H9 (cell line): ENCODE measurements at regions not wholly inside any gene's neighbourhood (a gene's known extent, or its start where the extent isn't known, plus 50 kb on each side); places are given as distances from the start of the nearest gene placed in this dataset.
A peak's percentile ranks its signal among the peaks of the same experiment; 100 is the strongest.

Experiments used
- DNase-seq: peaks from one replicate; pipeline ENCODE4 v3.0.0-alpha.2; 2017
- H2AFZ ChIP-seq: one replicate; pipeline ENCODE4 v1.6.1; 2013; ENCODE audit warnings: mild to moderate bottlenecking, low read length, control low read depth, moderate library complexity
- H2AK5ac ChIP-seq: 2 replicates; pipeline ENCODE4 v1.6.1; 2013; ENCODE audit warnings: low read length, control low read depth, mixed read lengths; ENCODE audit not compliant: insufficient read length
- H2BK120ac ChIP-seq: one replicate; pipeline ENCODE4 v1.6.1; 2013; ENCODE audit warnings: low read depth, mild to moderate bottlenecking, low read length, control low read depth, inconsistent platforms; ENCODE audit not compliant: poor library complexity, severe bottlenecking
- H2BK12ac ChIP-seq: 2 replicates; pipeline ENCODE4 v1.6.1; 2013; ENCODE audit warnings: low read length, control low read depth, mixed read lengths, low read depth; ENCODE audit not compliant: insufficient read length
- H2BK15ac ChIP-seq: 2 replicates; pipeline ENCODE4 v1.6.1; 2013; ENCODE audit warnings: low read depth, low read length, control low read depth
- H2BK20ac ChIP-seq: one replicate; pipeline ENCODE4 v1.6.1; 2013; ENCODE audit warnings: low read depth, mild to moderate bottlenecking, low read length, control low read depth, inconsistent platforms; ENCODE audit not compliant: poor library complexity, severe bottlenecking
- H2BK5ac ChIP-seq: 2 replicates; pipeline ENCODE4 v1.6.1; 2013; ENCODE audit warnings: low read length, control low read depth, mixed read lengths; ENCODE audit not compliant: insufficient read length
- H3K14ac ChIP-seq: 2 replicates; pipeline ENCODE4 v1.6.1; 2013; ENCODE audit warnings: low read length, control low read depth; ENCODE audit not compliant: insufficient read depth
- H3K18ac ChIP-seq: 2 replicates; pipeline ENCODE4 v1.6.1; 2013; ENCODE audit warnings: low read depth, mild to moderate bottlenecking, mixed read lengths, low read length, control low read depth; ENCODE audit not compliant: insufficient read length
- H3K23ac ChIP-seq: 2 replicates; pipeline ENCODE4 v1.6.1; 2013; ENCODE audit warnings: low read length, control low read depth, mixed read lengths, low read depth; ENCODE audit not compliant: insufficient read length
- H3K23me2 ChIP-seq: 2 replicates; pipeline ENCODE4 v1.6.1; 2013; ENCODE audit warnings: low read depth, mild to moderate bottlenecking, mixed read lengths, low read length, control low read depth; ENCODE audit not compliant: insufficient read length, poor library complexity, severe bottlenecking
- H3K27ac ChIP-seq: 2 replicates; pipeline ENCODE4 v1.5.1; 2013; ENCODE audit warnings: low read length, control low read depth, mixed read lengths, low read depth; ENCODE audit not compliant: insufficient read length
- H3K27me3 ChIP-seq: 2 replicates; pipeline ENCODE4 v1.6.1; 2013; ENCODE audit warnings: low read length, control low read depth, inconsistent platforms; ENCODE audit not compliant: insufficient read depth
- H3K4ac ChIP-seq: 2 replicates; pipeline ENCODE4 v1.6.1; 2013; ENCODE audit warnings: low read depth, mild to moderate bottlenecking, control low read depth, inconsistent platforms, low read length, moderate library complexity
- H3K4me1 ChIP-seq: 2 replicates; pipeline ENCODE4 v1.6.1; 2013; ENCODE audit warnings: low read length, control low read depth, inconsistent platforms; ENCODE audit not compliant: insufficient read depth
- H3K4me2 ChIP-seq: 2 replicates; pipeline ENCODE4 v1.6.1; 2013; ENCODE audit warnings: low read length, control low read depth, mixed read lengths; ENCODE audit not compliant: insufficient read length, insufficient read depth
- H3K56ac ChIP-seq: 2 replicates; pipeline ENCODE4 v1.6.1; 2013; ENCODE audit warnings: low read depth, mild to moderate bottlenecking, mixed read lengths, low read length, control low read depth; ENCODE audit not compliant: insufficient read length
- H3K79me1 ChIP-seq: 2 replicates; pipeline ENCODE4 v1.6.1; 2013; ENCODE audit warnings: low read depth, mild to moderate bottlenecking, moderate library complexity, low read length, control low read depth, inconsistent platforms; ENCODE audit not compliant: insufficient read depth, poor library complexity, severe bottlenecking
- H3K79me2 ChIP-seq: 2 replicates; pipeline ENCODE4 v1.6.1; 2013; ENCODE audit warnings: low read length, control low read depth, inconsistent platforms; ENCODE audit not compliant: insufficient read depth
- H3K9ac ChIP-seq: 2 replicates; pipeline ENCODE4 v1.6.1; 2013; ENCODE audit warnings: low read length, control low read depth, mixed read lengths; ENCODE audit not compliant: insufficient read length; ENCODE audit errors: extremely low read depth
- H3K9me3 ChIP-seq: one replicate; pipeline ENCODE4 v1.6.1; 2013; ENCODE audit warnings: low read depth, low read length, inconsistent platforms; ENCODE audit not compliant: control insufficient read depth
- H3T11ph ChIP-seq: one replicate; pipeline ENCODE4 v1.6.1; 2013; ENCODE audit warnings: mild to moderate bottlenecking, low read length, control low read depth, inconsistent platforms
- H4K20me1 ChIP-seq: one replicate; pipeline ENCODE4 v1.6.1; 2013; ENCODE audit not compliant: control insufficient read depth, insufficient read length, insufficient read depth
- H4K5ac ChIP-seq: 2 replicates; pipeline ENCODE4 v1.6.1; 2013; ENCODE audit warnings: low read depth, mild to moderate bottlenecking, mixed read lengths, low read length, control low read depth; ENCODE audit not compliant: insufficient read length
- H4K8ac ChIP-seq: replicated peaks from 2 replicates; pipeline ENCODE4 v1.6.1; 2013; ENCODE audit warnings: low read length, control low read depth, mixed read lengths, low read depth; ENCODE audit not compliant: insufficient read length
- H4K91ac ChIP-seq: 2 replicates; pipeline ENCODE4 v1.6.1; 2013; ENCODE audit warnings: low read depth, mild to moderate bottlenecking, moderate library complexity, mixed read lengths, low read length, control low read depth; ENCODE audit not compliant: insufficient read length
- H3K27ac Mint-ChIP-seq, 3 experiments: 2 replicates in 2 of 3; 3 replicates in 1 of 3; pipeline ENCODE4 v1.8.0; 2020 to 2021; ENCODE audit warnings: mixed read lengths in 3 of 3, mild to moderate bottlenecking in 1 of 3, moderate library complexity in 1 of 3
- H3K27me3 Mint-ChIP-seq: 2 replicates; pipeline ENCODE4 v1.8.0; 2021; ENCODE audit warnings: low read depth, mild to moderate bottlenecking, moderate library complexity, mixed read lengths
- H3K36me3 Mint-ChIP-seq, 3 experiments: 2 replicates in 2 of 3; 3 replicates in 1 of 3; pipeline ENCODE4 v1.8.0; 2020 to 2021; ENCODE audit warnings: low read depth in 3 of 3, mixed read lengths in 3 of 3; ENCODE audit not compliant: insufficient read depth in 1 of 3
- H3K4me1 Mint-ChIP-seq, 2 experiments: 2 replicates each; pipeline ENCODE4 v1.8.0; 2020; ENCODE audit warnings: mixed read lengths in 2 of 2
- H3K4me3 Mint-ChIP-seq, 2 experiments: 2 replicates in 1 of 2; 3 replicates in 1 of 2; pipeline ENCODE4 v1.8.0; 2020 to 2021; ENCODE audit warnings: mild to moderate bottlenecking in 2 of 2, mixed read lengths in 2 of 2, moderate library complexity in 1 of 2
- H3K9me3 Mint-ChIP-seq, 2 experiments: 2 replicates in 1 of 2; 3 replicates in 1 of 2; pipeline ENCODE4 v1.8.0; 2020; ENCODE audit warnings: mild to moderate bottlenecking in 2 of 2, mixed read lengths in 2 of 2, moderate library complexity in 1 of 2
- WGBS: extraction: QIAGEN DNeasy Blood & Tissue Kit; methylation state at CpG from one replicate; pipeline ENCODE4 v1.1.7; 2013; ENCODE audit warnings: missing lambda C conversion rate, low lambda C conversion rate, mixed read lengths; ENCODE audit not compliant: insufficient read length; ENCODE audit errors: extremely low coverage; 5-methylcytosine and 5-hydroxymethylcytosine counted together
- TF ChIP-seq, protein P1 (sequence below): fragments of 200-600 bp; sonication (generic); conservative IDR thresholded peaks from 3 replicates; pipeline ENCODE4 v1.8.0; 2021; ENCODE audit warnings: antibody characterized with exemption, mild to moderate bottlenecking

DNA sequence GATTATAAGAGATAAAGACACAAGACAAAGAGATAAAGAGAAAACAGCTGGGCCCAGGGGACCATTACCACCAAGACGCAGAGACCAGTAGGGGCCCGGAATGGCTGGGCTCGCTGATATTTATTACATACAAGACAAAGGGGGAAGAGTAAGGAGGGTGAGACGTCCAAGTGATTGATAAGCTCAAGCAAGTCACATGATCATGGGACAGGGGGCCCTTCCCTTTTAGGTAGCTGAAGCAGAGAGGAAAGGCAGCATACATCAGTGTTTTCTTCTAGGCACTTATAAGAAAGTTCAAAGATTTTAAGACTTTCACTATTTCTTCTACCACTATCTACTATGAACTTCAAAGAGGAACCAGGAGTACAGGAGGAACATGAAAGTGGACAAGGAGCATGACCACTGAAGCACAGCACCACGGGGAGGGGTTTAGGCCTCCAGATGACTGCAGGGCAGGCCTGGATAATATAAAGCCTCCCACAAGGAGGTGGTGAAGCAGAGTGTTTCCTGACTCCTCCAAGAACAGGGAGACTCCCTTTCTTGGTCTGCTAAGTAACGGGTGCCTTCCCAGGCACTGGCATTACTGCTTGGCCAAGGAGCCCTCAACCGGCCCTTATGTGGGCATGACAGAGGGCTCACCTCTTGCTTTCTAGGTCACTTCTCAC lies 63.9 kb upstream of the ARL4D start:
- Histone ChIP-seq H3K23me2 (peaks cover 3% of the 10 kb centered on the region), H2BK12ac (no peak overlapping the region), H3K27ac (no peak overlapping the region), H3K9me3 (no peaks in the 10 kb centered on the region), H4K20me1 (no peaks in the 10 kb centered on the region), H4K8ac (no peak overlapping the region), H3K4me2 (no peak overlapping the region), H2BK15ac (no peak overlapping the region), H3K18ac (no peak overlapping the region), H3K14ac (no peak overlapping the region), H3K27me3 (no peaks in the 10 kb centered on the region), H2BK120ac (no peak overlapping the region), H3K56ac (no peak overlapping the region), H3K4me1 (no peaks in the 10 kb centered on the region), H3K23ac (no peak overlapping the region), H3T11ph (no peak overlapping the region), H4K91ac (no peak overlapping the region), H4K5ac (no peak overlapping the region), H2AK5ac (no peak overlapping the region), H3K9ac (no peak overlapping the region), H2BK20ac (no peak overlapping the region), H3K79me2 (no peaks in the 10 kb centered on the region), H3K4ac (no peak overlapping the region), H2BK5ac (no peak overlapping the region), H2AFZ (no peak overlapping the region), H3K79me1 (no peaks in the 10 kb centered on the region)
- no peak for DNase-seq
- TF ChIP-seq, protein P1, sequence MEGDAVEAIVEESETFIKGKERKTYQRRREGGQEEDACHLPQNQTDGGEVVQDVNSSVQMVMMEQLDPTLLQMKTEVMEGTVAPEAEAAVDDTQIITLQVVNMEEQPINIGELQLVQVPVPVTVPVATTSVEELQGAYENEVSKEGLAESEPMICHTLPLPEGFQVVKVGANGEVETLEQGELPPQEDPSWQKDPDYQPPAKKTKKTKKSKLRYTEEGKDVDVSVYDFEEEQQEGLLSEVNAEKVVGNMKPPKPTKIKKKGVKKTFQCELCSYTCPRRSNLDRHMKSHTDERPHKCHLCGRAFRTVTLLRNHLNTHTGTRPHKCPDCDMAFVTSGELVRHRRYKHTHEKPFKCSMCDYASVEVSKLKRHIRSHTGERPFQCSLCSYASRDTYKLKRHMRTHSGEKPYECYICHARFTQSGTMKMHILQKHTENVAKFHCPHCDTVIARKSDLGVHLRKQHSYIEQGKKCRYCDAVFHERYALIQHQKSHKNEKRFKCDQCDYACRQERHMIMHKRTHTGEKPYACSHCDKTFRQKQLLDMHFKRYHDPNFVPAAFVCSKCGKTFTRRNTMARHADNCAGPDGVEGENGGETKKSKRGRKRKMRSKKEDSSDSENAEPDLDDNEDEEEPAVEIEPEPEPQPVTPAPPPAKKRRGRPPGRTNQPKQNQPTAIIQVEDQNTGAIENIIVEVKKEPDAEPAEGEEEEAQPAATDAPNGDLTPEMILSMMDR: no peak
- Mint-ChIP-seq H3K4me3 (no peak overlapping the region; a peak in 1 of 5 replicates), H3K4me1 (peaks cover 33 to 40% of the 10 kb centered on the region in 2 experiments), H3K9me3 (no peaks in the 10 kb centered on the region), H3K27me3 (no peaks in the 10 kb centered on the region), H3K36me3 (no peaks in the 10 kb centered on the region), H3K27ac (peak overlapping the region in 1 of 3 experiments; percentile 59; a peak in 1 of 7 replicates)
- WGBS: no CpG with 5 or more reads among the region's 7 CpGs
